ENCODE measurements at regions not wholly inside any gene's neighbourhood (a gene's known extent, or its start where the extent isn't known, plus 50 kb on each side); places are given as distances from the start of the nearest gene placed in this dataset.

- TF ChIP-seq CTCF (IDR thresholded peaks at IDR 0.05) (no peak), POLR2A (IDR thresholded peaks at IDR 0.05) (no peak)
These were observed 219.3 kb downstream of the UXS1 start for GRCh38 chr2:105974812-105975211.
